Vagina (tissue), 2 donors: ENCODE measurements at regions not wholly inside any gene's neighbourhood (a gene's known extent, or its start where the extent isn't known, plus 50 kb on each side); places are given as distances from the start of the nearest gene placed in this dataset.

ENCODE experiments used
- POLR2A ChIP-seq, 2 donors: fragments of 450-650 bp; IDR thresholded peaks; one replicate each; pipeline ENCODE4 v1.6.1; 2017; ENCODE audit warnings: antibody characterized with exemption in 2 of 2, mild to moderate bottlenecking in 2 of 2, moderate library complexity in 2 of 2
- POLR2AphosphoS5 ChIP-seq, 2 donors: sonication (generic); formaldehyde crosslinking; IDR thresholded peaks; one replicate each; pipeline ENCODE4 v1.9.0; 2017; ENCODE audit warnings: antibody characterized with exemption in 2 of 2, mild to moderate bottlenecking in 2 of 2, low read depth in 1 of 2; ENCODE audit not compliant: insufficient read depth in 1 of 2
- TF ChIP-seq, protein P1 (sequence below), 3 experiments: fragments of 450-650 bp in 2 of 3; fragments of 200-600 bp in 1 of 3; sonication (generic) in 1 of 3; IDR thresholded peaks; one replicate each; pipeline ENCODE4 v1.5.1; 2017 to 2019; ENCODE audit warnings: antibody characterized with exemption in 3 of 3, mild to moderate bottlenecking in 2 of 3, moderate library complexity in 2 of 3

DNA sequence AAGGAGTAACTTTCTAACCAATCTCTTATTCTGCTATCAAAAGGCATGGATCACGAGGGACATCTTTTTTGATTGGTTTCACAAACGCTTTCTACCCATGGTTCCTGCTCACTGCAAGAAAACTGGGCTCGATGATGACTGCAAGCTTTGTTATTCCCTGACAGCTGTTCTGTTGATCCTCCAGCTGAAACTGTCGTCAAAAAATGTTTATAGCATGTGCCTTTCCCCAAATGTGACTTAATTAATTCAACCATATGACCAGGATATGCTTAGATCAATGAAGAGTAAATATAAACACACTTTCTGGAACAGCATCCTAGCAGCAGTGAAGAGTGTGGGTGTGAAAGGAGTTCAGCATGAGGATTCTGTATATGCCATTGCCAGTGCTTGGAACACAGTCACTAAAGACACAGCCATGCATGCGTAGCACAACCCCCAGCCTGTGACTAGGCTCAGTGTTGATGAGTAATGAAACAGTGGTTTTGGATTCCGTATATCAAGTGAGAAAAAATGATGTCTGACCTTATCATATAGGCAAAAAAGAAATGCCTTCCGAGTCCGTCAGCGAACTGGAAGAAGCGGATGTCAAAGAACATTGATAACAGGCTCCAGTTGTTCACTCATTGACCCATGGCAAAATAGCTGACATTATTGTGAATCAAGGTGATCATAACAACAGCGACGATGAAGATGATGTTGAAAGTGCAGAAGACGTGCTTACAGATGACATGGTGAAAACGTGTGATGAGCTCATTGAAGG lies 347.4 kb downstream of the FGF9 start:
- TF ChIP-seq, protein P1, sequence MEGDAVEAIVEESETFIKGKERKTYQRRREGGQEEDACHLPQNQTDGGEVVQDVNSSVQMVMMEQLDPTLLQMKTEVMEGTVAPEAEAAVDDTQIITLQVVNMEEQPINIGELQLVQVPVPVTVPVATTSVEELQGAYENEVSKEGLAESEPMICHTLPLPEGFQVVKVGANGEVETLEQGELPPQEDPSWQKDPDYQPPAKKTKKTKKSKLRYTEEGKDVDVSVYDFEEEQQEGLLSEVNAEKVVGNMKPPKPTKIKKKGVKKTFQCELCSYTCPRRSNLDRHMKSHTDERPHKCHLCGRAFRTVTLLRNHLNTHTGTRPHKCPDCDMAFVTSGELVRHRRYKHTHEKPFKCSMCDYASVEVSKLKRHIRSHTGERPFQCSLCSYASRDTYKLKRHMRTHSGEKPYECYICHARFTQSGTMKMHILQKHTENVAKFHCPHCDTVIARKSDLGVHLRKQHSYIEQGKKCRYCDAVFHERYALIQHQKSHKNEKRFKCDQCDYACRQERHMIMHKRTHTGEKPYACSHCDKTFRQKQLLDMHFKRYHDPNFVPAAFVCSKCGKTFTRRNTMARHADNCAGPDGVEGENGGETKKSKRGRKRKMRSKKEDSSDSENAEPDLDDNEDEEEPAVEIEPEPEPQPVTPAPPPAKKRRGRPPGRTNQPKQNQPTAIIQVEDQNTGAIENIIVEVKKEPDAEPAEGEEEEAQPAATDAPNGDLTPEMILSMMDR (IDR thresholded peaks at IDR 0.05), result no peak
- TF ChIP-seq POLR2A (IDR thresholded peaks at IDR 0.05), result no peak
- no peak for TF ChIP-seq POLR2AphosphoS5 (IDR thresholded peaks at IDR 0.05; ENCODE audit: insufficient read depth in 1 of 2, low read depth in 1 of 2)
